M059J (cell line): ENCODE measurements at regions not wholly inside any gene's neighbourhood (a gene's known extent, or its start where the extent isn't known, plus 50 kb on each side); places are given as distances from the start of the nearest gene placed in this dataset.

Experiments
- DNase-seq: peaks from one replicate; pipeline ENCODE4 v3.0.0-alpha.2; 2012; ENCODE audit warnings: low read depth

DNA sequence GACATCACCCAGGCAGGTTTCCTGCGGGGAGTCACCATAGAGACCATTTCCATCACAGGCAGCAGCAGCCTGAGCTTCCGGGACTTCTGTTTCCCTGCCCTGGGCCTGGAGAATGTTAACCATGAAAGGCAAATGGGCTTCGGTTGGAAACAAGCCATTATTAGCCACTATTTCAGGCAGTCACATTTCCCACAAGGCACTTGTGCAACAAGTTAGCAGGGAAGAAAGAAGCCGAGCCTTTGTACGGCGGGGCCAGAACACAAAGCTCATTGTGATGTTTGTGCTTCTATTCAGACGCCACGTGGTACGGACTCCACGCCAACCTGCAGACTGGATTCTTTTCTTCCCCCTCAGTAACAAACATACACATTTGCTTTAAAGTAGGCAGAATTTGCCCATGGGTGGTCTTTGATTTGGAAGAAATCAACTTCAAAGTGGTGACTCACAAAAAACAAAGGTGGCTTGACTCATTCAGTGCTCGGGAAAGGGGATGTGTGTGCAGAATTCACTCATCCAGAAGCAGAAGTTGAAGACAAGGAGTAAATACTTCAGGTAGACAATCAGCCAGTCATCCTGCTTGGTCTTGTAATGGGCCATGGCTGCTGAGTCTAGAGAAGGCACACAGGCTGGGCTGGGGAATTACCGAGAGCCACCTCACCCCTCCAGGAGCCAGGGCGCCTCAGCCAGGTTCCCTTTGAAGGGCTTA, 154.2 kb upstream of the PRMT8 start:
- DNase-seq: peak; percentile 9

DNA sequence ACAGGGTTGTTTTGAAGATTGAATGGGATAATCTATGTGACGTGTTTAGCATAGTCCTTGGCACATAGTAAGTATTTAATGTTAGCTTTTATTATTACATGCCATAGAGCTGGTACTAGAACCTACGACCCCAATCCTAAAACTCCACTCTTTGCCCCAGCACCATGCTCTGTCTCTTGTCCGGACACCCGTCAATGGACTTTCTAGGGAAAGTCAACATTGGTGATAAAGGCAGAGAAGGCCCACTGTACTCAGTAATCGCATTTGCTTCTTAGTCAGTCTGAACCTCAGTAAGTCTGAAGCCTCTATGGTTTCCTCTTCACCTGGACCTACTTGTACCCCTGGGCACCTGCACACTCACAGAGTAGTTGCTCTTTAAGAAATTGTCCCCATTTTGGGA, 153.1 kb upstream of the PRMT8 start:
- no peak for DNase-seq

DNA sequence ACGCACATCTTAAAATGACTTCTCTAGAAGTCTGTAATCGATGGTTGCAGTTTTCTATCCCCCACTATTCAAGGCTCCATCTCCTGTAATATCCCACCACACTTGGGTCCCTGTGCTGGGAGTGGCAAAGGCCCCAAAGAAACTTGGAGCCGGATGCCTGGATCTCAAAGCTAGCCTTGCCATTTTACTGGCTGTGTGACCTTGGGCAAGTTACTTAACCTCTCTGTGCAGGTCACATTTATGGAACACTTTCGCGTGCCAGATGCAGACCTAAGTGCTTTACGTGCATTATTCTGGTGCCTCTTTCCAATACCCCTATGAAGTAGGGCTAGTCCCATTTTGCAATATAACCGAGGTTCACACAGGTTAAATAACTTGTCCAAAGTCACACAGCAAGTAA, 151.8 kb upstream of the PRMT8 start:
- no peak for DNase-seq

DNA sequence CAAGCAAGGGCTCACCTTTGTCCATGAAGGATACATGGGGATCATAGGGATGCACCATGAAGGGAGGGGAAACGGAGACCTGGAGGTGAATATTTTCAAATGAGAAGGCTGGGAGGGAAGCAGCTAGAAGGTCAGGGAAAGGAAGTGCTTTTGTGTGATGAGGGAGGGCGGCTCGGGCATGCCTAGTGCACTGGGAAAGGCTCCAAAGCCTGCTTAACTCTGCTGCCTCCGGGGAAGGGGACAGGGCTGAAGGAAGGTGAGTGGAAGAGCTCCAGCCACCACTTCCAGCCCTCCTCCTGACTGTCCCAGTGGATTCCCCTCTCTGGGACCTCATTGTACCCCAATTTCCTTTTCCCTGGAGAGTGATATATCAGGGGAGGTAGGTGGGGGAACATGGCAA, 149.4 kb upstream of the PRMT8 start:
- DNase-seq: no peak

DNA sequence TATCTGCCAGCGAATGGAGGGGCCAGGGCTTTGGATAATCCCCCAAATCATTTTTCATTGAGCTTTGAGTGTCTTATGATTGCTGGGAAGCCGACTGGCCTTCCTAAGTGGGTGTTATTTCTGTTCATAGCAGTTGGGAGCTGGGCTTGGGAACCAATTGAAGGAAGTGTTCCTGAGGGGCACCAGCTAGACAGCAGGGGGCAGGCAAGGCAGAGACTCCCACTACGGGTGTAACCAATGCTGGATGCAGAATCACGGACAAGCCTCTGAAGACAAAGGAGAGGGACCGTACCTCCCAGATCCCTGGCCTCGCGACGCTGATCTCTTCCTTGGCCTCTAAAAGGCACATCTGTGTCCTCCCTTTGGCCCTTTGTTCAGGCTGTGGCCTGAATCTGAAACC, 149.0 kb upstream of the PRMT8 start:
- DNase-seq: peak; percentile 12

DNA sequence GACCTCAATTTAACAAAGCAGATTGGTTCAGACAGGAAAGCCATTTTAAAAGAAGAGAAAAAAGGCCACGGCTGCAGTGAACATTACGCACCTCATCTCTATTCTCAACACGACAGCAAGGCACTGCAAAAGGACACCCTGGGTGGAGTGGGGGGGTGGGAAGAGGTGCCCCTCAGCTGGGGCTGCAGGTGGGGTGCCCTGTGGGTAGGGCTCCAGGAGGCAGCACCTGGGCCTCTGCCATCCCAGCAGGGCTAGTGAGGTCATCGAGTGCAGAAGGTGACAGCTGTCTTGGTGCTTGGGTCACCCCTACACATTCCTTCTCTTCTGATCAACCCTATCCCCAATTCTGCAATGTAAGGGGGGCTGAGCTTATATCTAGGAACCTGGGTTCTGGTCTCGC, 142.9 kb upstream of the PRMT8 start:
- no peak for DNase-seq

DNA sequence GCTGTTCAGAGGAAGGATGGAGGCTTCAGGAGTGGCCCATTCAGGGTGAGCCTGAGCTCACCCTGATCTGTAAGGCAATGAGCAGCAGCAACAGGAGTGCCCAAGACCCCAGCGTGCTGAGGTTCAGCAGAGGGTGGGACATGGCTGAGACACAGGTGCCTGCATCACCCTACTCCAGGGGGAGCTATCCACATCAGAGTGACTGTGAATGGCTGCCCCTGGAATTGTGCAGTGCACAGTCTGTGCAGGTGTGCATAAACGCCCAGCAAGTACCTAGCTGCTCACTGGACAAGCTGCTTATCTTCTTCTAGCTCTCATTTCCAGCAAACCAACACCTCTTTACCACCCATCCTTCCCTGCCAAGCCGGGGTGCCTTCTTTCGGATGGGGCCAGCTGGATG, 140.6 kb upstream of the PRMT8 start:
- DNase-seq: no peak

DNA sequence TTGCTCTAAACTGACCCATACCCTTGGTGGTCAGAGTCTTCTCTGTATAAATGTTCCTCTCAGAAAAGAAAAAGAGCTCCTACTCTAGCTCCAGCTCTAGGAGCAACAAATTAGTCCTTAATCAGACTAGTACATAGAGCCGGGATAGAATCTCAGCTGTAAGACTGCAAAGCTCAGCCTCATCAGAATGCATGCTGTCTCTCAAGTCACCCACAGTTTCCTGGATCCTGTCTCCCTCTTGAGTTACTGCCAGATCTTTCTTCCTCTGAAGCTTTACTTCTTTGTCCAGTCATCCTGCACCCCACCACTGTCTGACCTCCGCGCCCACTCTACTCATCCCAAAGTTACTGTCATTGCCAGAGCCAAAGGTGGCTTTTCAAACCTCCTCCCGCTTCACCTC, 139.3 kb upstream of the PRMT8 start:
- no peak for DNase-seq

DNA sequence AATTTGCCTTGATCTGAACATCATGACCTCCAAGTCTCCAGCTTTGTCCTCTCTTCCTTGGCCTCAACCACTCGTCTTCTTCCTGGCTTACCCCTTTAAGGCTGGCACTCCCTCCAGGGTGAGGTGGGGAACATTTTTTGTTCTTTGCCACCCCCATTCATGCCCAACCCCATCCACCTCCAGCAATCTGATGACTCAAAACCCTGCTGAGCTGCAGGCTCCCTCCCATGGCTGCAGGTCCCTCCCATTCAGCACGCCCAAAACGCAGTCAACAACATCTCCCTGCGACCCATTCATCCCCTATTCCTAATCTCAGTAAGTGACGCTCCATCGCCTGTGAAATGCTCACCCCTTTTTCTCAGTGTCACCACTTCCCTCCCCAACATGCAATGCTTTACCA, 138.8 kb upstream of the PRMT8 start:
- no peak for DNase-seq

DNA sequence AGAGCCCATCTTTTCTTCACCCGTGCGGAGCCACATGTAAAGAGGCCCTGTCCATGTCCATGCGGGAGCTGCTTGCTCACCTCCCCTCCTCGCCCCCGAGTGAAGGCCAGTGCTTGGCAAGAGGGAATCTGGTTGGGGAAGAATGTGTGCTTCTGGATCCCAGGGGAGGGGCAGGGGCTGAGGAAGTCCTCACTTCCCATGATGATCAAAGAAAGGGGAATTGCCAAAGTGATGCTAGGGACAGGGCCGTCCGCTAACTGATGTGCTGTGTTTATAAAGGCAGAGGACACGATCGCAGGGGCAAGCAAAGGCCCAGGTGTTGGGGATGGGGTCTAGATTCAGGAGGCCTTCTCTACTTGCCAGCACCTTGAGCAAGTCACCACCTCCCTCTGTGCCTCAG, 137.4 kb upstream of the PRMT8 start:
- no peak for DNase-seq

DNA sequence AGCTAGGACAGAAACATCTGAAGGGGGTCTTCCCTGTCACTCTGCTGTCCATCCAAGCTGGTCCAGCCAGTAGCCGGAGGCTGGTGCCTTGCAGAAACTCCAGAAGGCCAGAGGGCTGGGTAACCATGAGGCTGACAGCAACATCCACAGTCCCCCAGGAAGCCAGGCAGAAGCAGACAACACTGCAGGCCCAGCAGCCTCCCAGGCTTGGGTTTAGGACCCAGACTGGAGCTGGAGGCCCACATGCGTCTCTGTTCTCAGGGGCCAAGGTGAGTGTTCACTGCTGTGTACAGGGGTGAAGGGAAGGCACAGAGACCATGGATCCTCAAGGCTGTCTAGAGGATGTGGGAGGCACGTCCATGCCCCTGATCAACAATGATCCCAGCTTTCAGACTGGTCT, 136.4 kb upstream of the PRMT8 start:
- DNase-seq: no peak

DNA sequence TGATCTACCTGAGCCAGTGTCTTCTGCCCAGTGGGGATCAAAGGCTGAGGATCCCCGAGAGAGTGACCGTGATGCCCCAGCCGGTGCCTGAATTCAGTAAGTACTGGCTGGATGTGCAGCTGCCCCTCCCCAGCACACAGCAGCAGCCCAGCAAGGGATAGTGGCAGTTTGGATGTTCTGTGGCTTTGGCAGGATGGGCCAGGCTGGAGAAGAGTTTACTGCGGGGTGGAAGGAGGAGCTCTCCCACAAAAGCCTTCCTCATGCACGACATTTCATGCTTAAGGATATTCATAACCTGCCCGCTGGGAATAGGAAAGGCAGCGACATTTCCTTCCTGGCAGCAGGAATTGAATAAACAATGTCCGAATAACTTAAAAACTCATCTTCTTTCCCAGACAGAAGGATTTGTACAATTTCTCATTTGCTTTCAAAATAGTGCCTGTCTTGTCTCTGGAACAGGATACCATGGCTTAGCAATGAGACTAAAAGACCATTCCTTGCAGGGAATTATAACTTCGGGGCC, 135.6 kb upstream of the PRMT8 start:
- no peak for DNase-seq

DNA sequence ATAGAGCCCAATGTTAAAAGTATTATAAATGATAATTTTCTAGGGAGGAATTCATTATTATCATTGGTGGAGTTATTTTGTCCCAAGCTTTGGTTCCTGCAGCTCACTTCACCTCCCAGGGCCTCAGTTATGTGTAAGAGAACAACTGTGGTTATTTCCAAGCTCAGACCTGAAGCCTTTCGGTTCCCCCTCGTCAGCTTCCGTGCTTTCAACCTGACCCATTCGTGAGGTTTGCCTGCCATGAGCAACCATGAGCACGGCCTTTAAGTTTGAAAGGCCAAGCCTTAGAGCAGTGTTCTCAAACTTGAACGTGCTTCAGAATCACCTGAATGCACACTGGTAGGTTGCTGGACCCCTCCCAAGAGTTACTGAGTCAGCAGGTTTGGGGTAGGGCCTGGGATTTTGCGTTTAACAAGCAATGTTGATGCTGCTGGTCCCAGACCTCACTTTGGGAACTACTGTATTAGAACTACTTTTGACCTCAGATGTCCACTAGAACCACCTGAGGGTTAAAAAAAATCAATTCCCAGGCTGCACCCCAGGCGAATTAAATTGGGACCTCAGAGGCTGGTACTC, 133.0 kb upstream of the PRMT8 start:
- no peak for DNase-seq

DNA sequence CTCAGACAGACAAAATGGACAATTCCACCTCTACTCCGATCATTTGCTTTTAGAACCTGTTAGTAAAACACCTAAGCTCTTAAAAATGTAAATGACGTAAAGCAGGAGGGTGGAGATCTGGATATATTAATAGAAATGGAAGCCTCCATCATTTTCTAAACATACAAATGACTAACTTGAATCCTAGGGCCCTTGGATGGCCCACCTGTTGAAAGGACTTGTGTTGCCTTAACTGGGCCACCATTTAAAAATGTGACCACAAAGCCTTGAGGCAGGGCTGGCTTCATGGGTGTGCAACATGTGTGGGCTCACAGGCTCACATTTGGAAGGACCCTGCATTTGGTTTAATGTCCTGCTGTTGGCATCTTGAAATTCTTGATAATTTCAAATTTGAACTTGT, 131.5 kb upstream of the PRMT8 start:
- DNase-seq: no peak

DNA sequence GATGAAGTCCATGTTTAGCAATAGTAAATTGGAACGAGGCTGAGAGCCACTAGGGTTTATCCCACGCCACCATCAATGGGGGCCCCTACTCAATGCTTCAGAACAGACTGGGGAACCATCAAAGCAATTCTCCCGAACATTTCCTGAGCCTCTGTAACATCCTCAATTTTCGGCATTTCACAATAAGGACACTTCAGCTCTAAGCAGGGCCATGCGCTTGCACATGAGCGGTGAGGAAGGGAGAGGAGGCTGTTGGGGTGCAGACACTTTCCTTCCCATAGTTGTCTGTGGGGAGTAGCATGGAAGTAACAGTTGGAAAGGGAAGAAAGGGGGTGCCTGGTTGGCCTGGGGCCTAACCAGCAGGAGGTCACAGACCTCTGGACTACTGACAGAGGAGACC, 129.9 kb upstream of the PRMT8 start:
- DNase-seq: no peak

DNA sequence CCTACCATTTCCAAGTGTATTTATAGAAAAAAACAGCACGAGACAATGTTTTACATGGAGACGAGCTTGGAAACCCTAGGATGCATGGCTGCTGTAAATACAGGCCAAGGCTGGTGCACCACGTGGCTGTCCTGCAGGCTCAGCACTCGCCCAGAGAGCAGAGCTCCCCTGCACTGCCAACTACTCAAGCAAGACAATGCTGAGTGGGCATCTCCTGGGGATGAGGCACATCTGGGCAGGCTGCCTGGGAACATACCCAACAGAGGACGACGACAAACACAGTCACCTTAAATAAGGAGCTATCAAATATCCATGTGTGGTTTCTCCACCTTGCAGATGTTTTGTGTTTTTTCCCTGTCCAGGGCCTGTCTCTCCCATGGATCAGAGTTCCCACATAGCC, 128.3 kb upstream of the PRMT8 start:
- DNase-seq: no peak

DNA sequence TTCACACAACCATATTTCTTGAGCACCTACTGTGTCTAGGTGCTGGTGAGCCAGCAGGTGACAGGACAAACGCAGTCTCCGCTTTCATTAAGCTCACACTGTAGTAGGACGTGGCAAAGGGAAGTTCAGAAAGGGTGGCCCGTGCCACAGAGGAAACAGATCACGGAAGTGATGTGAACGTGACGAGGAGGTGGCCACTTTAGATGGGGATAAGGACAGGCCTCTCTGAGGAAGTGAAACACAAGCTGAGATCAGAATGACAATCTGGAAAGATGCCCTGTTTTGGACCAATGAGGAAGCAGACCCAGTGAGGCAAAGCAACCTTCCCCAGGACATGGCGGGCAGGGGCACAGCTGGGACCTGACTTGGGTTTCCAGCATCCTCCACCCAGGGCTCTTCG, 127.4 kb upstream of the PRMT8 start:
- no peak for DNase-seq

DNA sequence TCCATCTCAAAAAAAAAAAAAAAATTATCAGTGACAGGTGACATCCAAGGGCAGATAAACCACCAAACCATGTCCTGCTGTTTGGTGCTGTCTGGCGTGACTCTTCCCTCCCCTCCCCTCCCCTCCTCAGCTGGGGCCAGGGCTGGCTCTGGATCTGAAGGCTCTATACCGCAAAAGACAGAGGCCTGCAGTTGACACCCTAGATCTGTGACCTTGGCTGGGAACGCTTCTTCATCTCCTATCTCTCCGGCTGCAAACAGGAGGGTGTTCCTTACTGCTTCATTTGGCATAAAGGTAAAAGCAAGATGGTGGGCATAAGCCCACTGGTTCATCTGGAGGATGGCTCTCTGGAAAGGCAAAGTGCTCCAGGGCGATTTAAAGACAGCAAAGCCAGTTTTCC, 126.8 kb upstream of the PRMT8 start:
- DNase-seq: no peak

DNA sequence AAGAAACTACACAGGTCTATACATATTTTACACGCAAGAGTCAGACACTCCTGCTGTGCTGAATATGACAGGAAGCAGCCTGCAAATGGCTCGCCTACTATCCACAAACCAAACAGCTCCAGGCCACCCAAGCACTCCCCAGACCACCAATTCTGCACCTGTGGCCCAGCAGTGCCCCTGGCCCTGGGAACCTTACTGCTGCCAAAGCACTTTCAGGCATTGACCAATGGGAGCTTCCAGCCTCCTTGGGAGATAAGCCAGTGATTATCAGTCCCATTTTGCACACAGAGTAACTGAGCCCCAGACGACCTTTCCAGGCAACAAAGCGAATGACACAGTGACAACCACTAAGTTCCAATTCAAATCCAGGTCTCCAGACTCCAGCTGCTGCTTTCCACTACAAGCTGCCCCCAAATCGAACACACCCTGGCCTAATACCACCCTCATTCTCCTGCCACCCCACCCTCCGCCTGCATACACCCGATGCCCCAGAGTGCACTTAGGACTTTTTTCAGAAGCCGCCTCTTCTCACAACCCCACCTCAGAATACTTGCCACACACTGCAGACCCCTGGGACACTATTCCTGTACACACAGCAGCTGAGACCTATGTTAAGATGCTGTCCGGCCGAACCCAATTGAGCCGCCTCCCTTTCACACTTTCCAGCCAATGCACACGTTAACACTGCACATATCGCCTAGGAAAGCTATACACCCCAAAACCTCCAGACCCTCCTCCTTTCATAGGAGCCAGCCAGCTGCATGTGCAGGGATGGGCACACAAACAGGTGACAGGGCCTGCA, 126.1 kb upstream of the PRMT8 start:
- no peak for DNase-seq

DNA sequence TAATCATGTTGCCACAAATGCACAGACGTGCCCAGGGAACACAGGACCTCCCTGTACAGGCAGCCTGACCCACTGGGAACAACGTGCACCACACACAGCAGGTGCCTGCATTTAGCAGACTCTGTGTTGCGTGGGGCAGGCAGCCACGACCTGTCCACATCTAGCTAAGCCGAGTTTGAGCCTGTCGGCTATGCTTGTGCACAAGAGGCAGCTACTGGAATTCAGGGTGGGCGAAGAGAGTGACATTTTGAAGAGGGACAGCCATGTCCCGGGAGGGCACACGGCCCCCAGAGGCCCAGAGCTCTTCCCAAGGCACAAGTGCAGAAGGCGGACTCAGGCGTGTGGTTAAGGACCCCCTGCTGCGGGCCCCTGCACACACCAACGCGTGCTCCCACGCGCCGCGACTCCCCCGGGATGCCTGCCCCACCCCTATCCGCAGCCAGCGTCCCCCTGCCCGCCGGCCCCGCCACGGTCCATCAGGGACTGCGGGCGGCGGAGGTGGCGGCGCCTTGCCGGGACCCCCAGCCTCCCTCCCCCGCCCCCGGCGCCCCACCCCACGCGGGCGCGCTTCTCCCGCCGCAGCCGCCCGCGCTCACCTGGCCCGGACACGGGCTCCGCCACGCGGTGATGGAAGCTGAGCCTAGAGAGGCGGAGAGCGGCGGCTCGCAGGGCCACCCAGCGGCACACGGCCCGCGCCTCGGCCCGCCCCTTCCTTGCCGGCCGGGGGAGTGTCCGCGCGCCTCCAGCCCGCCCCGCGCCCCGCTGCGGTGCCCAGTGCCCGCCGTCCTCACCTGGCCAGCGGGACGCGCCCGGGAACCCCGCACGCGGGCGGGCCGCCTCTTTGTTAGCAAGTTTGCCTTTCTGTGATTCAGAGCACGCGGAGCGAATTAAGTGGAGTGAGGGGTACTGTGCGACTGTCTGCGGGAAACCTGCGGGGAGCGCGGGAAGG, 125.3 kb upstream of the PRMT8 start:
- DNase-seq: no peak

DNA sequence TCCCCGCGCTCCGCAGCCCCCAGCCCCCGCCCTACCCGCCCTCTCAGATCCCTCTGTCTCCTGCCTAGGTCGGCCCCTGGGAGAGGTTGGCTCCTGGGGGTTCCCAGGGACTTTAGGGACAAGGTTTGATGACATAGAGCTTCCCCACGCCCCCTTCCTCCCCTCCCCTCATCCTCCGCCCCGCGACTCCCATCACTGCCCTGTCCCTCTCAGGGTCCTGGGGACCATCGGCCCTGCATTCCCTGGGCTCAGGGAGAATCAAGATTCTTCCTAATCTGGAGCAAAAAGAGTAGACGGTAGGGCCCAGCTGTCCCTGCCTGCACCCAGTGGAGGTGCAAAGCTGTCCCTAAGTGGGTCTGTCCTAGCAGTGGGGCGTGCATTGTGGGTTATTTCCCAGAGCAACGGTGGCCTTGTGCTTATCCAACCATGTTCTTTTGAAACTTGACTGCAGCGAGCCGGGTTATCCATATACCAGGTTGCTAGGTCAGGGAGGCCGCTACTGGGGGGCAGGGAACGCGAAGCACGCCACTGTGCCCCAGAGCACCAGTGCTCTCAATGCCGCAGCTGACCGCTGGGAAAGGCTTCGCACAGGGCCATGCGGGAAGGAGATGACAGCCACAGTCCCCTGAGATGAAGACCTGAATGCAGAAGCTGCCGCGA, 124.4 kb upstream of the PRMT8 start:
- no peak for DNase-seq
